ENCODE measurements at regions not wholly inside any gene's neighbourhood (a gene's known extent, or its start where the extent isn't known, plus 50 kb on each side); places are given as distances from the start of the nearest gene placed in this dataset.

- WGBS (ENCODE audit: insufficient coverage) = no CpG with 5 or more reads among the region's 1 CpG
- no peak for DNase-seq
- Histone ChIP-seq H3K36me3 (ENCODE audit: control insufficient read depth, insufficient read depth, low read length) (no peaks in the 10 kb centered on the region), H3K27me3 (ENCODE audit: control insufficient read depth, insufficient read depth, low read length) (no peaks in the 10 kb centered on the region), H3K4me1 (ENCODE audit: control insufficient read depth, insufficient read depth, low read length) (no peaks in the 10 kb centered on the region), H3K4me3 (ENCODE audit: low read length) (no peak overlapping the region), H3K27ac (ENCODE audit: low read length) (no peak overlapping the region), H3K9me3 (replicated peaks; ENCODE audit: control insufficient read depth, low read depth, low read length) (no peaks in the 10 kb centered on the region)
These were observed 277.5 kb downstream of the IL15 start for GRCh38 chr4:141913928-141914327.

- no CpG with 5 or more reads among the region's 1 CpG for WGBS (ENCODE audit: insufficient coverage)
- no peaks in the 10 kb centered on the region for H3K36me3 ChIP-seq (ENCODE audit: control insufficient read depth, insufficient read depth, low read length)
- H3K27ac ChIP-seq (ENCODE audit: low read length) = no peak overlapping the region
- H3K27me3 ChIP-seq (ENCODE audit: control insufficient read depth, insufficient read depth, low read length) = no peaks in the 10 kb centered on the region
- H3K4me3 ChIP-seq (ENCODE audit: low read length) = no peak overlapping the region
- H3K4me1 ChIP-seq (ENCODE audit: control insufficient read depth, insufficient read depth, low read length) = no peaks in the 10 kb centered on the region
- no peak for DNase-seq
- no peaks in the 10 kb centered on the region for H3K9me3 ChIP-seq (replicated peaks; ENCODE audit: control insufficient read depth, low read depth, low read length)
These were observed 278.4 kb downstream of the IL15 start for GRCh38 chr4:141914746-141915145.

- H3K4me3 ChIP-seq (ENCODE audit: low read length) = no peak overlapping the region
- no peaks in the 10 kb centered on the region for H3K36me3 ChIP-seq (ENCODE audit: control insufficient read depth, insufficient read depth, low read length)
- H3K4me1 ChIP-seq (ENCODE audit: control insufficient read depth, insufficient read depth, low read length) = no peaks in the 10 kb centered on the region
- DNase-seq = no peak
- WGBS (ENCODE audit: insufficient coverage) = no CpG with 5 or more reads among the region's 3 CpGs
- no peaks in the 10 kb centered on the region for H3K9me3 ChIP-seq (replicated peaks; ENCODE audit: control insufficient read depth, low read depth, low read length)
- no peak overlapping the region for H3K27ac ChIP-seq (ENCODE audit: low read length)
- no peaks in the 10 kb centered on the region for H3K27me3 ChIP-seq (ENCODE audit: control insufficient read depth, insufficient read depth, low read length)
These were observed 283.3 kb downstream of the IL15 start for GRCh38 chr4:141919649-141920048.

DNA sequence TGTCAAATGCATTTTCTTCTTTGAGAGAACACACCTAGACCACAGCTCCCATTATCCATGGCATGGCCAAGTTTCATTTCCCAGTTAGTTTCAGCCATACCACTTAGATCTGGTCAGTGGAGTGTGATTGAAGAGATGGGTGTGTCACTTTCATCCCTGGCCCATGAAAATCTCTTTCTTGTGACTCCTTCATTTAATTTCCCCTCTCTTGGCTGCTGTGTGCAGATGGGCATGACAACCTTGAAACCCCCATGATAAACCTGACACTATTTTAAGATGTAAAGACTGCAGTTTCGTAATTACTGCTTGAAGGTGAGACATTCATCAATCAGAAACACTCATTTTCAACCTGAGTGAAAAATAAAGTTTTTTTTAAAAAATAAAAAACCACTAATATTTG lies 284.9 kb downstream of the IL15 start:
- Histone ChIP-seq H3K27ac (ENCODE audit: low read length) (no peak overlapping the region), H3K9me3 (replicated peaks; ENCODE audit: control insufficient read depth, low read depth, low read length) (no peaks in the 10 kb centered on the region), H3K36me3 (ENCODE audit: control insufficient read depth, insufficient read depth, low read length) (no peaks in the 10 kb centered on the region), H3K4me3 (ENCODE audit: low read length) (no peak overlapping the region), H3K27me3 (ENCODE audit: control insufficient read depth, insufficient read depth, low read length) (no peaks in the 10 kb centered on the region), H3K4me1 (ENCODE audit: control insufficient read depth, insufficient read depth, low read length) (no peaks in the 10 kb centered on the region)
- DNase-seq = no peak
- WGBS (ENCODE audit: insufficient coverage) = no CpG with 5 or more reads among the region's 1 CpG

DNA sequence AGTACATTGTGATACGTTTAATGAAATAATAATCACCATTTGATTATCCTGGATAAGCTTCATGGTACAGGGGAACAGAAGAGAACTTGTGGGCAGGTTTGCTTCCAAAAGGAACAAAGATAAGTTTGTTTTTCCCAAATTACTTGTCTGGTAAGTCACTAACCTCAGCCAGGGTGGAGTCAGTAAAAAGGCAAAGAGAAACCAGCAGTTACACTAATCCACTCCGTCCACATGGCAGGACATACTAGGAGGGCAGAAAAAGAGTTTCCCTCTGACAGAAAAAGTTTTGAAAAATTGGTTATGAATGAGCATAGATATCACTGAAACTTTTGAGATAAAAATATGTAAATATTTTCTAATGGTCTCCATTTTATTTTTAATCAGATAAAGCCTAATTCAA lies 285.9 kb downstream of the IL15 start:
- no peaks in the 10 kb centered on the region for H3K36me3 ChIP-seq (ENCODE audit: control insufficient read depth, insufficient read depth, low read length)
- H3K4me1 ChIP-seq (ENCODE audit: control insufficient read depth, insufficient read depth, low read length) = no peaks in the 10 kb centered on the region
- no peak overlapping the region for H3K4me3 ChIP-seq (ENCODE audit: low read length)
- DNase-seq = no peak
- no peaks in the 10 kb centered on the region for H3K9me3 ChIP-seq (replicated peaks; ENCODE audit: control insufficient read depth, low read depth, low read length)
- H3K27me3 ChIP-seq (ENCODE audit: control insufficient read depth, insufficient read depth, low read length) = no peaks in the 10 kb centered on the region
- H3K27ac ChIP-seq (ENCODE audit: low read length) = no peak overlapping the region
- WGBS (ENCODE audit: insufficient coverage) = no CpG with 5 or more reads among the region's 2 CpGs

DNA sequence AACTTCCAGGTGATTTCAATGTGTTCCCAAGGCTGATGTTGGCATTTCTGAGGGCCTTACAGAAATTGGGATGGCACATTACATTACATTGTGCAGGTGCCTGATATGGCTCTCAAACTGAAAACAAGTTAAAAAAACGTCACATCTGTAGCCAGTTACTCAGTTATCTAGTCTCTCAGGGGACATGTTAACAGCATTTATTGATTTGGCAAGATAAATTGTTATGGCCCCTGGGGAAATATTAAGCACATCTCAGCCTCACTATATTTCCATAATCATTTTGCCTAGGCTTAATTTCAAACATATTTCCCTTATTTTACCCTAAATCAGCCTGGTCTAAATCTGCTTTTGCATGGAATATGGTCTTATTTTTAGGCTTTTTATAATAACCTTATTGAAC lies 290.0 kb downstream of the IL15 start:
- no peak overlapping the region for H3K4me3 ChIP-seq (ENCODE audit: low read length)
- no CpG with 5 or more reads among the region's 1 CpG for WGBS (ENCODE audit: insufficient coverage)
- H3K4me1 ChIP-seq (ENCODE audit: control insufficient read depth, insufficient read depth, low read length) = no peaks in the 10 kb centered on the region

DNA sequence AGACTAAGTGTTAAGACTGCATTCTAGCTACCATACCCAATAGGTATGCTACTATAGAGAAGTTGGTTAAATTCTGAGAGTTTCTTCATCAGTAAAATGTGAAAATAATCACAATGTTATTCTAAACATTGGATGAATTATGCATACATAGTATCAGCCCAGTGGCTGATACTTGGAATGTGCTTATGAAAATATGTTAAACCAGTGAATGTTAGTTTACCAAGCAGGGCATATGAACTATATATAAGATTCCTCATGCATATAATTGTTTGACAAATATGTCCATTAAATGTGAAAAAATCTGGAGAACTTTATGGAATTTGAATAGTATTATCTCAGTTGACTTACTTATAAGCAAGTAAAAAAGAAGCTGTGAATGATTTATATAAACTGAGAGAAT lies 296.1 kb downstream of the IL15 start:
- H3K9me3 ChIP-seq (replicated peaks; ENCODE audit: control insufficient read depth, low read depth, low read length) = no peaks in the 10 kb centered on the region
- no peaks in the 10 kb centered on the region for H3K27me3 ChIP-seq (ENCODE audit: control insufficient read depth, insufficient read depth, low read length)
- no peaks in the 10 kb centered on the region for H3K4me1 ChIP-seq (ENCODE audit: control insufficient read depth, insufficient read depth, low read length)
- H3K36me3 ChIP-seq (ENCODE audit: control insufficient read depth, insufficient read depth, low read length) = no peaks in the 10 kb centered on the region
- H3K4me3 ChIP-seq (ENCODE audit: low read length) = no peak overlapping the region
- DNase-seq = no peak
- H3K27ac ChIP-seq (ENCODE audit: low read length) = no peak overlapping the region

More for the DNA sequence above, 290.0 kb downstream of the IL15 start:
- no peak for DNase-seq
- Histone ChIP-seq H3K9me3 (replicated peaks; ENCODE audit: control insufficient read depth, low read depth, low read length) (no peaks in the 10 kb centered on the region), H3K36me3 (ENCODE audit: control insufficient read depth, insufficient read depth, low read length) (no peaks in the 10 kb centered on the region), H3K27me3 (ENCODE audit: control insufficient read depth, insufficient read depth, low read length) (no peaks in the 10 kb centered on the region), H3K27ac (ENCODE audit: low read length) (no peak overlapping the region)

- no peak overlapping the region for H3K4me3 ChIP-seq (ENCODE audit: low read length)
- WGBS (ENCODE audit: insufficient coverage) = no CpG with 5 or more reads among the region's 1 CpG
- no peaks in the 10 kb centered on the region for H3K27me3 ChIP-seq (ENCODE audit: control insufficient read depth, insufficient read depth, low read length)
- H3K36me3 ChIP-seq (ENCODE audit: control insufficient read depth, insufficient read depth, low read length) = no peaks in the 10 kb centered on the region
- DNase-seq = no peak
- H3K4me1 ChIP-seq (ENCODE audit: control insufficient read depth, insufficient read depth, low read length) = no peaks in the 10 kb centered on the region
- peaks cover 3% of the 10 kb centered on the region for H3K9me3 ChIP-seq (replicated peaks; ENCODE audit: control insufficient read depth, low read depth, low read length)
- H3K27ac ChIP-seq (ENCODE audit: low read length) = no peak overlapping the region
These were observed 297.6 kb downstream of the IL15 start for GRCh38 chr4:141933978-141934377.

DNA sequence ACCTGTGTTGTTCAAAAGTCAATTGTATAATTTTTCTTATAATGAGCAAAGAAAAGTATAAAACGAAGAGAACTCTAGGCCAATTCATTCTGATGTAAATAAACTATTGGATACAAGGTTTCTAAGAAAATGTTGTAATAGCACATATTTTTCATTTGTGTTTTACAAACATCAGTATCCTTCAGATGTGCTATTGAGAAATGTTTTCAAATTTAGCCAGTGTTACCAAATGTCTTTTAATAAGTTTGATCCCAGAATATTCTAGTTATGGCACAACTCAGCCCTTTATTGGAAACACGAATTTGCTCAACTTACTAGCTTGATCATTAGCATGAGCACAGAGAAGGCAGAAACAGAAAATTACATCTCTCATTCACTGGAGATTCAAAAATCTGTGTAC lies 319.3 kb downstream of the IL15 start:
- WGBS (ENCODE audit: insufficient coverage) = no CpG with 5 or more reads among the region's 2 CpGs
- Histone ChIP-seq H3K4me3 (ENCODE audit: low read length) (no peak overlapping the region), H3K27ac (ENCODE audit: low read length) (no peak overlapping the region), H3K4me1 (ENCODE audit: control insufficient read depth, insufficient read depth, low read length) (no peaks in the 10 kb centered on the region), H3K9me3 (replicated peaks; ENCODE audit: control insufficient read depth, low read depth, low read length) (no peaks in the 10 kb centered on the region), H3K27me3 (ENCODE audit: control insufficient read depth, insufficient read depth, low read length) (no peaks in the 10 kb centered on the region), H3K36me3 (ENCODE audit: control insufficient read depth, insufficient read depth, low read length) (no peaks in the 10 kb centered on the region)
- no peak for DNase-seq

DNA sequence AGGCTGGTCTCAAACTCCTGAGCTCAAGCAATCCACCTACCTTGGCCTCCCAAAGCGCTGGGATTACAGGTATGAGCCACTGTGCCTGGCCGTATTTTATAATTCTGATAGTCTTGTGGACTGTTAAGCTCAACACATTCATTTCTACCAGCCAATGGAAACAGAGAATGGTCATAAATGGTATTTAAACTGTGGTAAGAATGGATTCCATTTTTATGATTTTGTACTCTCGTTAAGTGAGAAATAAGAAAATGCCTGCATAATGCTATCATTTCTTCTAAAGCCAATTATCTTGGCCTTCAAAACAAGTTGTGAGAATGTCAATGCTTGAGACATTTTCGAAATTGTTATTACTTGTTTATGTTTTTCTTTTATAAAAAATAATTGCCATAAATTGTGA lies 321.0 kb downstream of the IL15 start:
- H3K27me3 ChIP-seq (ENCODE audit: control insufficient read depth, insufficient read depth, low read length) = no peaks in the 10 kb centered on the region
- no peak overlapping the region for H3K27ac ChIP-seq (ENCODE audit: low read length)
- no peaks in the 10 kb centered on the region for H3K36me3 ChIP-seq (ENCODE audit: control insufficient read depth, insufficient read depth, low read length)
- no peaks in the 10 kb centered on the region for H3K4me1 ChIP-seq (ENCODE audit: control insufficient read depth, insufficient read depth, low read length)
- no peak for DNase-seq
- H3K4me3 ChIP-seq (ENCODE audit: low read length) = no peak overlapping the region
- no CpG with 5 or more reads among the region's 4 CpGs for WGBS (ENCODE audit: insufficient coverage)
- H3K9me3 ChIP-seq (replicated peaks; ENCODE audit: control insufficient read depth, low read depth, low read length) = no peaks in the 10 kb centered on the region

DNA sequence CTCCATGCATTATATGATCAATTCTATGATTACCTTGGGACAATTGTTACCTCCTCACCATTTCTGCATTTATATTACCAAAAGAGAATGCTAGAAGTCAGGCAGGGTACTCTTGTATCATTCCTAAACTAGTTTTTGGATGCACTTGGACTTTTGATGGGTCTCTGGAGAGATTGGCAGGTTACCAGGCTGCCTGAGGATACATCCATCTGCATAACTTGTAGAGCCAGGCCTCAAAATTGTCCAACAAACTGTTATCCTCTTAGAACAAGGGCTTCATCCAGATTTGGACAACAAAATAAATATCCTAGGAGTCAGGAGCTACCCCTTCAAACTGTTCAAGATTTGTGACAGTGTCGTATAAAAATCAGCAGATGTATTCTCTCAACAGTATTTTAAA lies 326.1 kb downstream of the IL15 start:
- no CpG with 5 or more reads among the region's 1 CpG for WGBS (ENCODE audit: insufficient coverage)
- DNase-seq = no peak
- Histone ChIP-seq H3K9me3 (replicated peaks; ENCODE audit: control insufficient read depth, low read depth, low read length) (peaks cover 3% of the 10 kb centered on the region), H3K36me3 (ENCODE audit: control insufficient read depth, insufficient read depth, low read length) (no peaks in the 10 kb centered on the region), H3K4me1 (ENCODE audit: control insufficient read depth, insufficient read depth, low read length) (no peaks in the 10 kb centered on the region), H3K4me3 (ENCODE audit: low read length) (no peak overlapping the region), H3K27me3 (ENCODE audit: control insufficient read depth, insufficient read depth, low read length) (no peaks in the 10 kb centered on the region), H3K27ac (ENCODE audit: low read length) (no peak overlapping the region)
